ENCODE measurements at regions not wholly inside any gene's neighbourhood (a gene's known extent, or its start where the extent isn't known, plus 50 kb on each side); places are given as distances from the start of the nearest gene placed in this dataset.

DNA sequence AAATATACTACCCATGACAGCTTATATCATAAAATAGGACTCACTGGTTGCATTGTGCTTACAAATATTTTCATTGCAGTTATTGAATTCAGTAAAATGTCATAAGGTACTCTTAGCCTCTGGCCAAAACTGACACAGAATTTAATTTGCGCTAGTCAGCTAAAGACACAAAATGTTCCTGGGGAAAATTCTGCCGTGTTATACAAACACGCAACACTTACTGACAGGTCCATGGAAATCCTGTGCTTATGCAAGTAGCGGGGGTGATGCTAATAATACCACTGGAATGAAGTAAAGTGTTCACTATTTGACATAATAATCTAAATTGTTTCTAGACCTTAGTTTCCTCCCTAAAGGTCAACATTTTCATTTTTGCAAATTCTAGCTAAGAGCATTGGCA is 354.4 kb upstream of the RSPO3 start:
- TF ChIP-seq, protein P1, sequence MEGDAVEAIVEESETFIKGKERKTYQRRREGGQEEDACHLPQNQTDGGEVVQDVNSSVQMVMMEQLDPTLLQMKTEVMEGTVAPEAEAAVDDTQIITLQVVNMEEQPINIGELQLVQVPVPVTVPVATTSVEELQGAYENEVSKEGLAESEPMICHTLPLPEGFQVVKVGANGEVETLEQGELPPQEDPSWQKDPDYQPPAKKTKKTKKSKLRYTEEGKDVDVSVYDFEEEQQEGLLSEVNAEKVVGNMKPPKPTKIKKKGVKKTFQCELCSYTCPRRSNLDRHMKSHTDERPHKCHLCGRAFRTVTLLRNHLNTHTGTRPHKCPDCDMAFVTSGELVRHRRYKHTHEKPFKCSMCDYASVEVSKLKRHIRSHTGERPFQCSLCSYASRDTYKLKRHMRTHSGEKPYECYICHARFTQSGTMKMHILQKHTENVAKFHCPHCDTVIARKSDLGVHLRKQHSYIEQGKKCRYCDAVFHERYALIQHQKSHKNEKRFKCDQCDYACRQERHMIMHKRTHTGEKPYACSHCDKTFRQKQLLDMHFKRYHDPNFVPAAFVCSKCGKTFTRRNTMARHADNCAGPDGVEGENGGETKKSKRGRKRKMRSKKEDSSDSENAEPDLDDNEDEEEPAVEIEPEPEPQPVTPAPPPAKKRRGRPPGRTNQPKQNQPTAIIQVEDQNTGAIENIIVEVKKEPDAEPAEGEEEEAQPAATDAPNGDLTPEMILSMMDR (tag by site-specific recombination; IDR thresholded peaks at IDR 0.05), result no peak
- TF ChIP-seq ZNF311 (tag by site-specific recombination; IDR thresholded peaks at IDR 0.05; ENCODE audit: borderline replicate concordance) (no peak), ZNF658 (tag by site-specific recombination; IDR thresholded peaks at IDR 0.05) (no peak), TRIM28 (IDR thresholded peaks at IDR 0.05; ENCODE audit: borderline replicate concordance, low read length) (no peak), ZNF37A (tag by site-specific recombination; IDR thresholded peaks at IDR 0.05) (no peak), FEZF1 (tag by site-specific recombination; IDR thresholded peaks at IDR 0.05) (no peak), ZNF670 (tag by site-specific recombination; IDR thresholded peaks at IDR 0.05; ENCODE audit: low read depth) (no peak), ZBTB48 (tag by site-specific recombination; IDR thresholded peaks at IDR 0.05) (no peak), ZNF221 (tag by site-specific recombination; IDR thresholded peaks at IDR 0.05; ENCODE audit: borderline replicate concordance) (no peak), ZNF175 (tag by site-specific recombination; IDR thresholded peaks at IDR 0.05) (no peak)
- TF ChIP-seq, protein P2, sequence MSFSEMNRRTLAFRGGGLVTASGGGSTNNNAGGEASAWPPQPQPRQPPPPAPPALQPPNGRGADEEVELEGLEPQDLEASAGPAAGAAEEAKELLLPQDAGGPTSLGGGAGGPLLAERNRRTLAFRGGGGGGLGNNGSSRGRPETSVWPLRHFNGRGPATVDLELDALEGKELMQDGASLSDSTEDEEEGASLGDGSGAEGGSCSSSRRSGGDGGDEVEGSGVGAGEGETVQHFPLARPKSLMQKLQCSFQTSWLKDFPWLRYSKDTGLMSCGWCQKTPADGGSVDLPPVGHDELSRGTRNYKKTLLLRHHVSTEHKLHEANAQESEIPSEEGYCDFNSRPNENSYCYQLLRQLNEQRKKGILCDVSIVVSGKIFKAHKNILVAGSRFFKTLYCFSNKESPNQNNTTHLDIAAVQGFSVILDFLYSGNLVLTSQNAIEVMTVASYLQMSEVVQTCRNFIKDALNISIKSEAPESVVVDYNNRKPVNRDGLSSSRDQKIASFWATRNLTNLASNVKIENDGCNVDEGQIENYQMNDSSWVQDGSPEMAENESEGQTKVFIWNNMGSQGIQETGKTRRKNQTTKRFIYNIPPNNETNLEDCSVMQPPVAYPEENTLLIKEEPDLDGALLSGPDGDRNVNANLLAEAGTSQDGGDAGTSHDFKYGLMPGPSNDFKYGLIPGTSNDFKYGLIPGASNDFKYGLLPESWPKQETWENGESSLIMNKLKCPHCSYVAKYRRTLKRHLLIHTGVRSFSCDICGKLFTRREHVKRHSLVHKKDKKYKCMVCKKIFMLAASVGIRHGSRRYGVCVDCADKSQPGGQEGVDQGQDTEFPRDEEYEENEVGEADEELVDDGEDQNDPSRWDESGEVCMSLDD (tag by site-specific recombination; IDR thresholded peaks at IDR 0.05), result no peak
- TF ChIP-seq, protein P3, sequence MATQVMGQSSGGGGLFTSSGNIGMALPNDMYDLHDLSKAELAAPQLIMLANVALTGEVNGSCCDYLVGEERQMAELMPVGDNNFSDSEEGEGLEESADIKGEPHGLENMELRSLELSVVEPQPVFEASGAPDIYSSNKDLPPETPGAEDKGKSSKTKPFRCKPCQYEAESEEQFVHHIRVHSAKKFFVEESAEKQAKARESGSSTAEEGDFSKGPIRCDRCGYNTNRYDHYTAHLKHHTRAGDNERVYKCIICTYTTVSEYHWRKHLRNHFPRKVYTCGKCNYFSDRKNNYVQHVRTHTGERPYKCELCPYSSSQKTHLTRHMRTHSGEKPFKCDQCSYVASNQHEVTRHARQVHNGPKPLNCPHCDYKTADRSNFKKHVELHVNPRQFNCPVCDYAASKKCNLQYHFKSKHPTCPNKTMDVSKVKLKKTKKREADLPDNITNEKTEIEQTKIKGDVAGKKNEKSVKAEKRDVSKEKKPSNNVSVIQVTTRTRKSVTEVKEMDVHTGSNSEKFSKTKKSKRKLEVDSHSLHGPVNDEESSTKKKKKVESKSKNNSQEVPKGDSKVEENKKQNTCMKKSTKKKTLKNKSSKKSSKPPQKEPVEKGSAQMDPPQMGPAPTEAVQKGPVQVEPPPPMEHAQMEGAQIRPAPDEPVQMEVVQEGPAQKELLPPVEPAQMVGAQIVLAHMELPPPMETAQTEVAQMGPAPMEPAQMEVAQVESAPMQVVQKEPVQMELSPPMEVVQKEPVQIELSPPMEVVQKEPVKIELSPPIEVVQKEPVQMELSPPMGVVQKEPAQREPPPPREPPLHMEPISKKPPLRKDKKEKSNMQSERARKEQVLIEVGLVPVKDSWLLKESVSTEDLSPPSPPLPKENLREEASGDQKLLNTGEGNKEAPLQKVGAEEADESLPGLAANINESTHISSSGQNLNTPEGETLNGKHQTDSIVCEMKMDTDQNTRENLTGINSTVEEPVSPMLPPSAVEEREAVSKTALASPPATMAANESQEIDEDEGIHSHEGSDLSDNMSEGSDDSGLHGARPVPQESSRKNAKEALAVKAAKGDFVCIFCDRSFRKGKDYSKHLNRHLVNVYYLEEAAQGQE (tag by site-specific recombination; IDR thresholded peaks at IDR 0.05), result no peak
- TF ChIP-seq, protein P4, sequence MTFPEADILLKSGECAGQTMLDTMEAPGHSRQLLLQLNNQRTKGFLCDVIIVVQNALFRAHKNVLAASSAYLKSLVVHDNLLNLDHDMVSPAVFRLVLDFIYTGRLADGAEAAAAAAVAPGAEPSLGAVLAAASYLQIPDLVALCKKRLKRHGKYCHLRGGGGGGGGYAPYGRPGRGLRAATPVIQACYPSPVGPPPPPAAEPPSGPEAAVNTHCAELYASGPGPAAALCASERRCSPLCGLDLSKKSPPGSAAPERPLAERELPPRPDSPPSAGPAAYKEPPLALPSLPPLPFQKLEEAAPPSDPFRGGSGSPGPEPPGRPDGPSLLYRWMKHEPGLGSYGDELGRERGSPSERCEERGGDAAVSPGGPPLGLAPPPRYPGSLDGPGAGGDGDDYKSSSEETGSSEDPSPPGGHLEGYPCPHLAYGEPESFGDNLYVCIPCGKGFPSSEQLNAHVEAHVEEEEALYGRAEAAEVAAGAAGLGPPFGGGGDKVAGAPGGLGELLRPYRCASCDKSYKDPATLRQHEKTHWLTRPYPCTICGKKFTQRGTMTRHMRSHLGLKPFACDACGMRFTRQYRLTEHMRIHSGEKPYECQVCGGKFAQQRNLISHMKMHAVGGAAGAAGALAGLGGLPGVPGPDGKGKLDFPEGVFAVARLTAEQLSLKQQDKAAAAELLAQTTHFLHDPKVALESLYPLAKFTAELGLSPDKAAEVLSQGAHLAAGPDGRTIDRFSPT (tag by site-specific recombination; IDR thresholded peaks at IDR 0.05), result no peak
- TF ChIP-seq, protein P5, sequence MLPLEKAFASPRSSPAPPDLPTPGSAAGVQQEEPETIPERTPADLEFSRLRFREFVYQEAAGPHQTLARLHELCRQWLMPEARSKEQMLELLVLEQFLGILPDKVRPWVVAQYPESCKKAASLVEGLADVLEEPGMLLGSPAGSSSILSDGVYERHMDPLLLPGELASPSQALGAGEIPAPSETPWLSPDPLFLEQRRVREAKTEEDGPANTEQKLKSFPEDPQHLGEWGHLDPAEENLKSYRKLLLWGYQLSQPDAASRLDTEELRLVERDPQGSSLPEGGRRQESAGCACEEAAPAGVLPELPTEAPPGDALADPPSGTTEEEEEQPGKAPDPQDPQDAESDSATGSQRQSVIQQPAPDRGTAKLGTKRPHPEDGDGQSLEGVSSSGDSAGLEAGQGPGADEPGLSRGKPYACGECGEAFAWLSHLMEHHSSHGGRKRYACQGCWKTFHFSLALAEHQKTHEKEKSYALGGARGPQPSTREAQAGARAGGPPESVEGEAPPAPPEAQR (tag by site-specific recombination; IDR thresholded peaks at IDR 0.05), result no peak

Data from HEK293 (cell line).